Kidney epithelial cell (primary cell): ENCODE measurements at regions not wholly inside any gene's neighbourhood (a gene's known extent, or its start where the extent isn't known, plus 50 kb on each side); places are given as distances from the start of the nearest gene placed in this dataset.

ENCODE experiments used
- DNase-seq: peaks from one replicate; pipeline ENCODE4 v3.0.0-alpha.2; 2010; ENCODE audit warnings: low read depth
- H3K27me3 ChIP-seq: 2 replicates; pipeline ENCODE4 v1.6.0; 2011; ENCODE audit warnings: low read length; ENCODE audit not compliant: control insufficient read depth, insufficient read depth
- H3K36me3 ChIP-seq: 2 replicates; pipeline ENCODE4 v1.5.1; 2011; ENCODE audit warnings: low read length; ENCODE audit not compliant: control insufficient read depth, insufficient read depth
- H3K4me3 ChIP-seq: 2 replicates; pipeline ENCODE4 v1.5.1; 2011; ENCODE audit warnings: low read depth, mild to moderate bottlenecking, control low read depth, low read length
- CTCF ChIP-seq: IDR thresholded peaks from 2 replicates; pipeline ENCODE4 v1.5.1; 2011; ENCODE audit warnings: mild to moderate bottlenecking, moderate library complexity, low read length, control low read depth, inconsistent platforms; ENCODE audit not compliant: insufficient read depth, poor library complexity, severe bottlenecking

GRCh38 chr4:137238456-137239162 lies 293.7 kb downstream of the PCDH18 start:
- Histone ChIP-seq H3K4me3 (no peak overlapping the region), H3K36me3 (no peaks in the 10 kb centered on the region), H3K27me3 (no peaks in the 10 kb centered on the region)
- no peak for DNase-seq
- TF ChIP-seq CTCF, result no peak

- Histone ChIP-seq H3K27me3 (no peaks in the 10 kb centered on the region), H3K4me3 (no peak overlapping the region), H3K36me3 (no peaks in the 10 kb centered on the region)
- peak; percentile 33 for TF ChIP-seq CTCF
- DNase-seq, result no peak
These were observed 305.4 kb downstream of the PCDH18 start for GRCh38 chr4:137226900-137227299.

GRCh38 chr4:137226221-137226620 lies 306.1 kb downstream of the PCDH18 start:
- no peak for TF ChIP-seq CTCF
- no peaks in the 10 kb centered on the region for H3K36me3 ChIP-seq
- no peak for DNase-seq
- no peaks in the 10 kb centered on the region for H3K27me3 ChIP-seq
- no peak overlapping the region for H3K4me3 ChIP-seq

GRCh38 chr4:137213372-137214173 lies 318.7 kb downstream of the PCDH18 start:
- DNase-seq, result no peak
- Histone ChIP-seq H3K27me3 (no peaks in the 10 kb centered on the region), H3K4me3 (no peak overlapping the region), H3K36me3 (no peaks in the 10 kb centered on the region)
- no peak for TF ChIP-seq CTCF

- no peak for TF ChIP-seq CTCF
- Histone ChIP-seq H3K4me3 (no peak overlapping the region), H3K27me3 (no peaks in the 10 kb centered on the region), H3K36me3 (no peaks in the 10 kb centered on the region)
- no peak for DNase-seq
These were observed 319.7 kb downstream of the PCDH18 start for GRCh38 chr4:137212601-137213000.
